BJ (cell line): ENCODE measurements at regions not wholly inside any gene's neighbourhood (a gene's known extent, or its start where the extent isn't known, plus 50 kb on each side); places are given as distances from the start of the nearest gene placed in this dataset.

ENCODE experiments used
- CTCF ChIA-PET: fragments of 350-600 bp; formaldehyde crosslinking; extraction: SDS; loops from one replicate; lab custom pipeline; 2021; ENCODE audit warnings: antibody characterized with exemption, inconsistent platforms; lab: Yijun Ruan, JAX
- POLR2A ChIA-PET: fragments of 300-600 bp; sonication (Branson Sonifier 250); formaldehyde crosslinking; extraction: SDS; loops from one replicate; lab custom pipeline; 2021; ENCODE audit warnings: antibody characterized with exemption; lab: Charles Lee
- DNase-seq: peaks from one replicate; pipeline ENCODE4 v3.0.0-alpha.2; 2011; ENCODE audit warnings: low read depth
- H3K27me3 ChIP-seq: 2 replicates; pipeline ENCODE4 v1.6.0; 2011; ENCODE audit warnings: low read length; ENCODE audit not compliant: control insufficient read depth, insufficient read depth
- H3K36me3 ChIP-seq: 2 replicates; pipeline ENCODE4 v1.5.1; 2011; ENCODE audit warnings: low read length; ENCODE audit not compliant: control insufficient read depth, insufficient read depth
- H3K4me3 ChIP-seq: 2 replicates; pipeline ENCODE4 v1.5.1; 2011; ENCODE audit warnings: low read depth, mild to moderate bottlenecking, control low read depth, low read length
- CTCF ChIP-seq: IDR thresholded peaks from 2 replicates; pipeline ENCODE4 v1.5.1; 2011; ENCODE audit warnings: low read depth, mild to moderate bottlenecking, control low read depth, inconsistent platforms, low read length, moderate library complexity; ENCODE audit not compliant: insufficient read depth

DNA sequence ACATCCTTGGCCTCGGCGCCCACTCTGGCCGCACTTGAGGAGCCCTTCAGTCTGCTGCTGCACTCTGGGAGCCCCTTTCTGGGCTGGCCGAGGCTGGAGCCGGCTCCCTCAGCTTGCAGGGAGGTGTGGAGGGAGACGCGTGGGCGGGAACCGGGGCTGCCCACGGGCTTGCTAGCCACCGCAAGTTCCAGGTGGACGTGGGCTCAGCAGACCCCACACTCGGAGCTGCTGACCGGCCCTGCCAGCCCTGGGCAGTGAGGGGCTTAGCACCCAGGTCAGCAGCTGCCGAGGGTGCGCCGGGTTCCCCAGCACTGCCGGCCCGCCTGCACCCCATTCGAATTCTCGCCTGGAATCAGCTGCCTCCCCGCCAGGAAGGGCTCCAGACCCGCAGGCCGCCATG lies 1892.3 kb upstream of the PCDH7 start:
- H3K27me3 ChIP-seq, result no peaks in the 10 kb centered on the region
- ChIA-PET CTCF (no interaction called here), POLR2A (no interaction called here)
- no peaks in the 10 kb centered on the region for H3K36me3 ChIP-seq
- no peak for TF ChIP-seq CTCF
- no peak for DNase-seq
- no peak overlapping the region for H3K4me3 ChIP-seq

DNA sequence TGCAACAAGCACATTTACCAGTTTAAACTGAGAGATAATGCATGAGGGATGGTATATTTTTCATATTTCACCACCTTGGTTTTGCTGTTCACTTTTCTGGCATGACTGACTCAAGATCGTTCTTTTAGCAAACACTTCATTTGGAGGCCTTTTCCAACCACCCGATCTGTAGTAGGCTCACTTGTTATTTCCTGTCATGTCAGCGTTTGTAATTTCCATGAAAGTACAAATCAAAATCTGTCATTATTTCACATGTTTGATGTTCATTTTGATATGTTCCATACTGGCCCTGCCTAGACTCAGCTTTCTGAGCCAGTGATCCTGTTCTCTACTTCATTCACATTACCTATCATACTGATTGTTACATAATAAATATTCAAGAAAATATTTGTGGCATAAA lies 1888.3 kb upstream of the PCDH7 start:
- Histone ChIP-seq H3K36me3 (no peaks in the 10 kb centered on the region), H3K4me3 (no peak overlapping the region), H3K27me3 (no peaks in the 10 kb centered on the region)
- no peak for DNase-seq
- CTCF ChIA-PET, result no interaction called here
- TF ChIP-seq CTCF, result no peak
- POLR2A ChIA-PET, result no interaction called here

DNA sequence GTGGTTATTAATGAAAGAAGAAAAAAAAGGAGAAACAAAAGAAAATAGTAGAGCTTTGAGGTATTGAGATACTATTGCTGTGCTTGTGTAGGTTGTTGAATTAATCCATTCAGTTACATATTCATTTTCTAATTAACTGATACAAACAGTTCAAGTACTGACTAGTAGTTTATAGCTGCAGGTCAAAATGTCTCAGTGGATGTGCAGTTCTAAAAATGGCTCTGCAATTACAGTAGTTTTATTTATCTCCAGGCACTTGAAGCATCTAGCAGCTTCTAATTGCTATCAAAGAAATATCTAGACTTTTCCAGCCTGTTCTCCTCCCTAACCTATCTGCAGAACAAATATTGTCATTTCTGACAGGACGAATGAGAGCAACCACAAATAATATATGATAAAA lies 1887.7 kb upstream of the PCDH7 start:
- TF ChIP-seq CTCF, result no peak
- no peak for DNase-seq
- no peaks in the 10 kb centered on the region for H3K36me3 ChIP-seq
- no peak overlapping the region for H3K4me3 ChIP-seq
- ChIA-PET POLR2A (no interaction called here), CTCF (no interaction called here)
- H3K27me3 ChIP-seq, result no peaks in the 10 kb centered on the region

- no peak for TF ChIP-seq CTCF
- CTCF ChIA-PET, result no interaction called here
- H3K4me3 ChIP-seq, result no peak overlapping the region
- POLR2A ChIA-PET, result no interaction called here
- H3K27me3 ChIP-seq, result no peaks in the 10 kb centered on the region
- H3K36me3 ChIP-seq, result no peaks in the 10 kb centered on the region
- no peak for DNase-seq
These were observed 1886.0 kb upstream of the PCDH7 start for GRCh38 chr4:28834120-28834519.

GRCh38 chr4:28835501-28835900 lies 1884.7 kb upstream of the PCDH7 start:
- DNase-seq, result no peak
- Histone ChIP-seq H3K4me3 (no peak overlapping the region), H3K27me3 (no peaks in the 10 kb centered on the region), H3K36me3 (no peaks in the 10 kb centered on the region)
- ChIA-PET POLR2A (no interaction called here), CTCF (no interaction called here)
- TF ChIP-seq CTCF, result no peak
